T47D (cell line): ENCODE measurements at regions not wholly inside any gene's neighbourhood (a gene's known extent, or its start where the extent isn't known, plus 50 kb on each side); places are given as distances from the start of the nearest gene placed in this dataset.

Experiments used
- DNase-seq, 2 experiments: peaks; one replicate each; pipeline versions ENCODE4 v3.0.0 to v3.0.0-alpha.2; 2011 to 2012; ENCODE audit warnings: low read depth in 1 of 2, low spot score in 1 of 2
- JUND ChIP-seq: IDR thresholded peaks from 2 replicates; pipeline ENCODE4 v1.6.1; 2012; ENCODE audit warnings: low read depth
- in situ Hi-C: cut with HindIII; loops from 2 replicates; pipeline ENCODE4 v1.10.0; 2016; ENCODE audit warnings: low sequenced_read_pairs, low pct_unique_long_range_greater_than_20kb

GRCh38 chr5:66234241-66234640 lies 90.1 kb downstream of the SREK1 start:
- no peak for TF ChIP-seq JUND
- in situ Hi-C loops: no loop called here
- DNase-seq: no peak

- no peak for TF ChIP-seq JUND
- DNase-seq: no peak
- in situ Hi-C loops: no loop called here
Measured at GRCh38 chr5:66238435-66238834, 94.3 kb downstream of the SREK1 start.

- in situ Hi-C loops: no loop called here
- peak; percentile 30 to 68 for DNase-seq
- TF ChIP-seq JUND: no peak
Measured at GRCh38 chr5:66239034-66239433, 94.9 kb downstream of the SREK1 start.

- in situ Hi-C loops: no loop called here
- no peak for DNase-seq
- TF ChIP-seq JUND: no peak
Measured at GRCh38 chr5:66241136-66241825, 97.2 kb downstream of the SREK1 start.

- in situ Hi-C loops: no loop called here
- TF ChIP-seq JUND: no peak
- DNase-seq: no peak
Measured at GRCh38 chr5:66242050-66242715, 98.1 kb downstream of the SREK1 start.

- TF ChIP-seq JUND: no peak
- in situ Hi-C loops: no loop called here
- no peak for DNase-seq
Measured at GRCh38 chr5:66246608-66247007, 102.5 kb downstream of the SREK1 start.

GRCh38 chr5:66247176-66247960 lies 103.3 kb downstream of the SREK1 start:
- in situ Hi-C loops: no loop called here
- no peak for TF ChIP-seq JUND
- DNase-seq: no peak

GRCh38 chr5:66248874-66249273 lies 104.8 kb downstream of the SREK1 start:
- no peak for DNase-seq
- in situ Hi-C loops: no loop called here
- no peak for TF ChIP-seq JUND

- DNase-seq: no peak
- no peak for TF ChIP-seq JUND
- in situ Hi-C loops: no loop called here
Measured at GRCh38 chr5:66249920-66250319, 105.8 kb downstream of the SREK1 start.

- DNase-seq: no peak
- in situ Hi-C loops: no loop called here
- TF ChIP-seq JUND: no peak
Measured at GRCh38 chr5:66252849-66253248, 108.7 kb downstream of the SREK1 start.

- no peak for DNase-seq
- TF ChIP-seq JUND: no peak
- in situ Hi-C loops: no loop called here
Measured at GRCh38 chr5:66255714-66256113, 111.6 kb downstream of the SREK1 start.

- in situ Hi-C loops: no loop called here
- no peak for TF ChIP-seq JUND
- DNase-seq: no peak
Measured at GRCh38 chr5:66273121-66273520, 129.0 kb downstream of the SREK1 start.

- in situ Hi-C loops: no loop called here
- no peak for DNase-seq
- TF ChIP-seq JUND: no peak
Measured at GRCh38 chr5:66276986-66277385, 132.9 kb downstream of the SREK1 start.
